SU-DHL-6 (cell line): ENCODE measurements at regions not wholly inside any gene's neighbourhood (a gene's known extent, or its start where the extent isn't known, plus 50 kb on each side); places are given as distances from the start of the nearest gene placed in this dataset.

Source experiments
- EZH2phosphoT487 ChIP-seq: fragments of 200-600 bp; sonication (generic), shearing (Covaris generic); conservative IDR thresholded peaks from 2 replicates; pipeline ENCODE4 v1.6.1; 2018; ENCODE audit warnings: mild to moderate bottlenecking, antibody characterized with exemption, low read length, moderate library complexity, mixed read lengths
- TF ChIP-seq, protein P1 (sequence below): fragments of 200-600 bp; sonication (generic); IDR thresholded peaks from one replicate; pipeline ENCODE4 v1.5.1; 2017; ENCODE audit warnings: antibody characterized with exemption, mild to moderate bottlenecking, low read length, moderate library complexity; ENCODE audit not compliant: insufficient read depth, poor library complexity, severe bottlenecking

DNA sequence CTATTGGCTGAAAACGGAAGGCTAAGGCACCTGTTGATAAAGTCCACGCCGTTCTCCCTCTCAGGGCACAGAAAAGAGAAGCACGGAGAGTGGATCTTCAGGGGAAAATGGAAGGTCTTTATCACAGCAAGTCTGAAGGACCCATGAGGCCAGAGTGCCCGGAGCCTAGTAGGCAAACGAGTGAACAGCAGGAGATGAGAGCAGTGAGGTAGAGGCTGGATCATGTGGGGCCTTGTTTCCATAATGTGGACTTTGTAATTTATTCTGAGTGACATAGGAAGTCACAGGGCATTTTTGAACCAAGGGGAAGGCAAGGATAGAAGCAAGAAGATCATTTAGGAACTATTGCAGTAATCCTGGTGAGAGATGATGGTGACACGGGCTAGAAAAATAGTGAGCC, 287.2 kb upstream of the NRIP1 start:
- TF ChIP-seq, protein P1, sequence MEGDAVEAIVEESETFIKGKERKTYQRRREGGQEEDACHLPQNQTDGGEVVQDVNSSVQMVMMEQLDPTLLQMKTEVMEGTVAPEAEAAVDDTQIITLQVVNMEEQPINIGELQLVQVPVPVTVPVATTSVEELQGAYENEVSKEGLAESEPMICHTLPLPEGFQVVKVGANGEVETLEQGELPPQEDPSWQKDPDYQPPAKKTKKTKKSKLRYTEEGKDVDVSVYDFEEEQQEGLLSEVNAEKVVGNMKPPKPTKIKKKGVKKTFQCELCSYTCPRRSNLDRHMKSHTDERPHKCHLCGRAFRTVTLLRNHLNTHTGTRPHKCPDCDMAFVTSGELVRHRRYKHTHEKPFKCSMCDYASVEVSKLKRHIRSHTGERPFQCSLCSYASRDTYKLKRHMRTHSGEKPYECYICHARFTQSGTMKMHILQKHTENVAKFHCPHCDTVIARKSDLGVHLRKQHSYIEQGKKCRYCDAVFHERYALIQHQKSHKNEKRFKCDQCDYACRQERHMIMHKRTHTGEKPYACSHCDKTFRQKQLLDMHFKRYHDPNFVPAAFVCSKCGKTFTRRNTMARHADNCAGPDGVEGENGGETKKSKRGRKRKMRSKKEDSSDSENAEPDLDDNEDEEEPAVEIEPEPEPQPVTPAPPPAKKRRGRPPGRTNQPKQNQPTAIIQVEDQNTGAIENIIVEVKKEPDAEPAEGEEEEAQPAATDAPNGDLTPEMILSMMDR: no peak
- no peak for TF ChIP-seq EZH2phosphoT487
